ENCODE measurements at regions not wholly inside any gene's neighbourhood (a gene's known extent, or its start where the extent isn't known, plus 50 kb on each side); places are given as distances from the start of the nearest gene placed in this dataset.
"Not testable (repeated sequence)": the region's sequence is repeated elsewhere in the genome, so short reads cannot be mapped to it uniquely, and the experiment has no call there.

DNA sequence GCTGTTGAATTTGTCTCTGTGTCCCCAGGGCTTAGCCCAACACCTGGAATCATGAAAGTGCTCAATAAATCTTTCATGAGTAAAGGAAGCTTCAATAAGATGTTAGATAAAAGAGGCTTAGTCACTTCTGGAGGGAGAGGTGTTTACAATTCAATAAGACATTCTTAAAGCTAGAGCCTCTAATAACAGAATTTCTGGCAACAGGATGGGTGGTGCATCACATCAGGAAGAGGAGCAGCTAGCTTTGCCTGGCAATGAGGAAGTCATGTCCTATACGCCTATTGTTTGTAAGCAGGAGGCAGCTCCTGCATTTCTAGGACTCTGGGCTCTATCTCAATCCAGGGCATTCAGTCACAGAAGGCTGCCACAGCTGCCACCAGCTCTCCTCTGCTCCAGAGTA, 638.5 kb downstream of the EPM2A start:
- Histone ChIP-seq H3K27me3 (ENCODE audit: control insufficient read depth in 1 of 2, insufficient read depth in 2 of 2, low read length in 2 of 2) (no peaks in the 10 kb centered on the region), H3K27ac (ENCODE audit: low read depth, low read length) (no peak overlapping the region), H3K36me3 (ENCODE audit: insufficient read depth, low read length) (no peaks in the 10 kb centered on the region), H3K9ac (ENCODE audit: low read length) (no peak overlapping the region), H3K4me3 (ENCODE audit: low read depth in 1 of 2, low read length in 2 of 2) (no peak overlapping the region), H3K9me3 (ENCODE audit: low read length) (no peaks in the 10 kb centered on the region), H3K4me1 (ENCODE audit: insufficient read depth, low read length) (no peaks in the 10 kb centered on the region)

GRCh38 chr6:145098127-145098526, 637.2 kb downstream of the EPM2A start:
- not testable (repeated sequence) for H3K27ac ChIP-seq (ENCODE audit: low read depth, low read length); H3K9ac ChIP-seq (ENCODE audit: low read length); H3K36me3 ChIP-seq (ENCODE audit: insufficient read depth, low read length); H3K9me3 ChIP-seq (ENCODE audit: low read length); H3K4me3 ChIP-seq (ENCODE audit: low read depth in 1 of 2, low read length in 2 of 2); H3K27me3 ChIP-seq (ENCODE audit: control insufficient read depth in 1 of 2, insufficient read depth in 2 of 2, low read length in 2 of 2); H3K4me1 ChIP-seq (ENCODE audit: insufficient read depth, low read length)

DNA sequence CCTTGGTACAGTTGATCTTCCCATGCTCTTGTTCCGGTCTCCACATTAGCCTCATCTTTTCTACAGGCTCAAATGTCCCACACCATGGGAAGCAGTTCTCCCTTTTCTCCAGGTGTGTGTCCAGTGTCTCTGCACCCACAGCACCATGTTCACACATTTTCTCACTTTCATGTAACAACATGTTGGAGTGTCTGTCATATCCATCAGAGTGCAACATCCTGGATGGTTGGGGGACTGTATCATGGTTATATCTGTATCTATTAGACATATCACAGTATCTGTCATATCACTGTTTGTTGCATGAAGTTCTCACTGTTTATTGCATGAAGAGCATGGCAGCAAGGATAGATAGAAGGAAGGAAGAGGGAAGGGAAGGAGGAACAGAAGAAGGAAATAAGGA, 635.6 kb downstream of the EPM2A start:
- Histone ChIP-seq H3K27ac (ENCODE audit: low read depth, low read length) (no peak overlapping the region), H3K4me3 (ENCODE audit: low read depth in 1 of 2, low read length in 2 of 2) (no peak overlapping the region), H3K27me3 (ENCODE audit: control insufficient read depth in 1 of 2, insufficient read depth in 2 of 2, low read length in 2 of 2) (no peaks in the 10 kb centered on the region), H3K36me3 (ENCODE audit: insufficient read depth, low read length) (no peaks in the 10 kb centered on the region), H3K9ac (ENCODE audit: low read length) (no peak overlapping the region), H3K4me1 (ENCODE audit: insufficient read depth, low read length) (no peaks in the 10 kb centered on the region), H3K9me3 (ENCODE audit: low read length) (no peaks in the 10 kb centered on the region)

- H3K27me3 ChIP-seq (ENCODE audit: control insufficient read depth in 1 of 2, insufficient read depth in 2 of 2, low read length in 2 of 2) = no peaks in the 10 kb centered on the region
- no peak overlapping the region for H3K27ac ChIP-seq (ENCODE audit: low read depth, low read length)
- no peak overlapping the region for H3K4me3 ChIP-seq (ENCODE audit: low read depth in 1 of 2, low read length in 2 of 2)
- H3K4me1 ChIP-seq (ENCODE audit: insufficient read depth, low read length) = no peaks in the 10 kb centered on the region
- H3K9ac ChIP-seq (ENCODE audit: low read length) = no peak overlapping the region
- H3K36me3 ChIP-seq (ENCODE audit: insufficient read depth, low read length) = no peaks in the 10 kb centered on the region
- H3K9me3 ChIP-seq (ENCODE audit: low read length) = no peaks in the 10 kb centered on the region
Measured at GRCh38 chr6:145110109-145110508, 625.2 kb downstream of the EPM2A start.

DNA sequence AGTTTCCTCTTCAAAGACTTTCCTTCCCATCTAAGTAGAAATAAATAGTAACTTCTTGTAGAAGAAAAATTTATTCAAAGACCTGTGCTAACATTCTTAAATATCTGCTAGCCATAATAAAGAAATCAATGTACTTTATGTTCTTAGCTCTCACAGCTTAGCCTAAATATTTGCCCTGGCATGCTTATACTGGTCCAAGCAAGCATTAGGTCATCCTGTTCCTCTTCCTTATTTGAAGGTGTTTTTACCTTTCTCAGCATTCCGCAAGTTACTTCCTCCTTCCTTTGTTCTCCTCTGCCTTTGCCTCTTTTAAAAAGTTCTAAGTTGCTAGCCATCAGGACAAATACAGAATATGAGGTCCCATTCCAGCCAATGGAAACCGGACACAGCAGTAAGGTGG, 623.9 kb downstream of the EPM2A start:
- not testable (repeated sequence) for H3K9me3 ChIP-seq (ENCODE audit: low read length); H3K4me3 ChIP-seq (ENCODE audit: low read depth in 1 of 2, low read length in 2 of 2); H3K4me1 ChIP-seq (ENCODE audit: insufficient read depth, low read length); H3K27ac ChIP-seq (ENCODE audit: low read depth, low read length); H3K27me3 ChIP-seq (ENCODE audit: control insufficient read depth in 1 of 2, insufficient read depth in 2 of 2, low read length in 2 of 2); H3K36me3 ChIP-seq (ENCODE audit: insufficient read depth, low read length); H3K9ac ChIP-seq (ENCODE audit: low read length)

- H3K4me3 ChIP-seq (ENCODE audit: low read depth in 1 of 2, low read length in 2 of 2) = no peak overlapping the region
- H3K9me3 ChIP-seq (ENCODE audit: low read length) = no peaks in the 10 kb centered on the region
- H3K27me3 ChIP-seq (ENCODE audit: control insufficient read depth in 1 of 2, insufficient read depth in 2 of 2, low read length in 2 of 2) = no peaks in the 10 kb centered on the region
- H3K4me1 ChIP-seq (ENCODE audit: insufficient read depth, low read length) = no peaks in the 10 kb centered on the region
- no peak overlapping the region for H3K9ac ChIP-seq (ENCODE audit: low read length)
- no peaks in the 10 kb centered on the region for H3K36me3 ChIP-seq (ENCODE audit: insufficient read depth, low read length)
- H3K27ac ChIP-seq (ENCODE audit: low read depth, low read length) = no peak overlapping the region
Measured at GRCh38 chr6:145112711-145113148, 622.6 kb downstream of the EPM2A start.

DNA sequence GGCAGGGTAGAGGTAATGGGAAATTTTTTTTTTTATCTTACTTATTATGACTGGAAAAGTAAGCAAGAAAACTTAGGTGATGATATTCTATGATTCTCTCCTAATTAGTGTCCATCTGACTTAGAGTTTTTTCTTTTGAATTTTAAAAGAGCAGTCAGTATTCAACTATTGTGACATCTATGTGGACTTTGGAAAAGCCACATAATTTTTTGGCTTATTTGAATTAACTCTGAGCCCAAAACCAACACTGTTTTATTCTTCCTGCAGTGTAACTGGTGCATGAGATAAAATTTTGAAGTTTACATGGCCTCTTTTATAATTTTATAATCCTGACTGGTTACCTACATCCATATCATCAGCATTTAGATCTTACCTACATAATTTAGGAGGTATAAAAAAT, 619.7 kb downstream of the EPM2A start:
- Histone ChIP-seq H3K9ac (ENCODE audit: low read length) (no peak overlapping the region), H3K27ac (ENCODE audit: low read depth, low read length) (no peak overlapping the region), H3K27me3 (ENCODE audit: control insufficient read depth in 1 of 2, insufficient read depth in 2 of 2, low read length in 2 of 2) (no peaks in the 10 kb centered on the region), H3K4me1 (ENCODE audit: insufficient read depth, low read length) (no peaks in the 10 kb centered on the region), H3K4me3 (ENCODE audit: low read depth in 1 of 2, low read length in 2 of 2) (no peak overlapping the region), H3K9me3 (ENCODE audit: low read length) (no peaks in the 10 kb centered on the region), H3K36me3 (ENCODE audit: insufficient read depth, low read length) (no peaks in the 10 kb centered on the region)

DNA sequence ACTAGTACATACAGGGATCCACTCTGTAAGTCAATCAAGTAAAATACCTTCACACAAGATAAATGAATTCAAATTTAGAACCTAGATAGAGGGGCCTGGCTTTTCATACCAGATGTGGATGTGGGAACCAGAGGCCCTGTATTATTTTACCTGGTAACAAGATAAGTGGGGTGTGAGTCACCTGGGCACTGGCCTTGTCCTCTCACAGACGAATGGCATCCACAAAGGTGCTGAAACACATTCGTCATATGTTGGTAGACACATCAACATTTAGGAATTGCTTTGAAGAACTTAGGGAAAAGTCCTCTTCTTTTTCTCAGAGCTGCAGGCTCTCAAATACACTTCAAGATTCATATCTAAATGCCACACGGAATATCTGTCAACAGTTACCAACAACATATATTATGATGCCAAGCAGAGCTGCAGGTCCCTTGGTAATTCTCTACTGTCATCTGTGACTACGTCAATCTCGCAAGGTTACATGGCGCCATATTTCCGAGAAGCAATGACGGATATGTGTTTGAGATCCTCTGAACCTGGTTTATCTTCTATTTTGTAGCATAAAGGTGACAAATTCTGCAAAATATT, 618.6 kb downstream of the EPM2A start:
- H3K27me3 ChIP-seq (ENCODE audit: control insufficient read depth in 1 of 2, insufficient read depth in 2 of 2, low read length in 2 of 2) = no peaks in the 10 kb centered on the region
- no peaks in the 10 kb centered on the region for H3K36me3 ChIP-seq (ENCODE audit: insufficient read depth, low read length)
- H3K4me1 ChIP-seq (ENCODE audit: insufficient read depth, low read length) = no peaks in the 10 kb centered on the region
- H3K9me3 ChIP-seq (ENCODE audit: low read length) = no peaks in the 10 kb centered on the region
- no peak overlapping the region for H3K27ac ChIP-seq (ENCODE audit: low read depth, low read length)
- no peak overlapping the region for H3K9ac ChIP-seq (ENCODE audit: low read length)
- H3K4me3 ChIP-seq (ENCODE audit: low read depth in 1 of 2, low read length in 2 of 2) = no peak overlapping the region

GRCh38 chr6:145118224-145118623, 617.1 kb downstream of the EPM2A start:
- no peak overlapping the region for H3K27ac ChIP-seq (ENCODE audit: low read depth, low read length)
- H3K9me3 ChIP-seq (ENCODE audit: low read length) = no peaks in the 10 kb centered on the region
- H3K36me3 ChIP-seq (ENCODE audit: insufficient read depth, low read length) = no peaks in the 10 kb centered on the region
- H3K9ac ChIP-seq (ENCODE audit: low read length) = no peak overlapping the region
- H3K4me1 ChIP-seq (ENCODE audit: insufficient read depth, low read length) = no peaks in the 10 kb centered on the region
- no peaks in the 10 kb centered on the region for H3K27me3 ChIP-seq (ENCODE audit: control insufficient read depth in 1 of 2, insufficient read depth in 2 of 2, low read length in 2 of 2)
- H3K4me3 ChIP-seq (ENCODE audit: low read depth in 1 of 2, low read length in 2 of 2) = no peak overlapping the region

DNA sequence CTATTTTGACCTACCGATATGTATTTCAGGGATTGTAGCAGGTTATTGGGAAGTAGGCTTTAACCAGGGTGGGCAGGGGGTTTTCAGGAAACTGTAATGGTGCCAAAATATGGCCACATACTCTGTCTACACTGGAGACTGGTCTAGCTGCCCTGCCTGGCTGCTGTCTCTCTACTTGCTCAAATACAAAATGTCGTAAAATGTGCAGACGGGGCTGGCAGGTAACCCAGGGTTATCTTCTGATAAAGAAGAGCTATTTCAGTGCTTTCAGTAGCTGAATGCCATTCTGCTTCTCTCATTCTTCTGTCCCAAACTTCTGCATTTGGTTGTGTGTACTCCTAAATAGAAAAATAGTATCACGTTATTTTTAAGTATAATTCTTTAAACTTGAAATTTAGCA, 616.2 kb downstream of the EPM2A start:
- H3K27me3 ChIP-seq (ENCODE audit: control insufficient read depth in 1 of 2, insufficient read depth in 2 of 2, low read length in 2 of 2) = no peaks in the 10 kb centered on the region
- no peaks in the 10 kb centered on the region for H3K36me3 ChIP-seq (ENCODE audit: insufficient read depth, low read length)
- H3K27ac ChIP-seq (ENCODE audit: low read depth, low read length) = no peak overlapping the region
- no peak overlapping the region for H3K9ac ChIP-seq (ENCODE audit: low read length)
- H3K4me3 ChIP-seq (ENCODE audit: low read depth in 1 of 2, low read length in 2 of 2) = no peak overlapping the region
- no peaks in the 10 kb centered on the region for H3K9me3 ChIP-seq (ENCODE audit: low read length)
- H3K4me1 ChIP-seq (ENCODE audit: insufficient read depth, low read length) = no peaks in the 10 kb centered on the region

- no peaks in the 10 kb centered on the region for H3K36me3 ChIP-seq (ENCODE audit: insufficient read depth, low read length)
- no peaks in the 10 kb centered on the region for H3K27me3 ChIP-seq (ENCODE audit: control insufficient read depth in 1 of 2, insufficient read depth in 2 of 2, low read length in 2 of 2)
- no peaks in the 10 kb centered on the region for H3K9me3 ChIP-seq (ENCODE audit: low read length)
- H3K9ac ChIP-seq (ENCODE audit: low read length) = no peak overlapping the region
- no peak overlapping the region for H3K4me3 ChIP-seq (ENCODE audit: low read depth in 1 of 2, low read length in 2 of 2)
- no peak overlapping the region for H3K27ac ChIP-seq (ENCODE audit: low read depth, low read length)
- no peaks in the 10 kb centered on the region for H3K4me1 ChIP-seq (ENCODE audit: insufficient read depth, low read length)
Measured at GRCh38 chr6:145132709-145133108, 602.6 kb downstream of the EPM2A start.

DNA sequence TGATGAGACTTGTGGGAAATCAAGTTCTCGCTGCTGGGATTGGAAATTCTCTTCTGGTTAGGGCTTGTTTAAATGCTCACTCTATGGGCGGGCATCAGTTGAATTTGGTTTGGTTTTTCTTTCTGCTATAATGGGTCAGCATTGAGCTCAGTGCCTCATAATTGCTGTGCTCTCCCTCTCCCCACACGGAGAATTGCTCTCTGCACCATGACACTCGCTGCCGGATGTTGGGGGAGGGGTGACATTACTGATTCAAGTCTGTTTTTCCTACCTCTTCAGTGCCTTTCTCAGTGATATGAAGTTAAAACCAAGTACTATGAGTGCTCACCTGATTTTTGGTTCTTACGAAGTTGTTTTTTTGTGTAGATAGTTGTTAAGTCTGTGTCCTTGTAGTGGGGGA, 599.6 kb downstream of the EPM2A start:
- no peaks in the 10 kb centered on the region for H3K4me1 ChIP-seq (ENCODE audit: insufficient read depth, low read length)
- H3K36me3 ChIP-seq (ENCODE audit: insufficient read depth, low read length) = no peaks in the 10 kb centered on the region
- H3K9me3 ChIP-seq (ENCODE audit: low read length) = no peaks in the 10 kb centered on the region
- H3K27ac ChIP-seq (ENCODE audit: low read depth, low read length) = no peak overlapping the region
- no peak overlapping the region for H3K4me3 ChIP-seq (ENCODE audit: low read depth in 1 of 2, low read length in 2 of 2)
- H3K27me3 ChIP-seq (ENCODE audit: control insufficient read depth in 1 of 2, insufficient read depth in 2 of 2, low read length in 2 of 2) = no peaks in the 10 kb centered on the region
- H3K9ac ChIP-seq (ENCODE audit: low read length) = no peak overlapping the region
